ENCODE measurements at regions not wholly inside any gene's neighbourhood (a gene's known extent, or its start where the extent isn't known, plus 50 kb on each side); places are given as distances from the start of the nearest gene placed in this dataset.
"Not testable (repeated sequence)": the region's sequence is repeated elsewhere in the genome, so short reads cannot be mapped to it uniquely, and the experiment has no call there.

GRCh38 chr3:5463991-5464390 lies 276.5 kb downstream of the EDEM1 start:
- FAIRE-seq: no peak
- no peak for DNase-seq (ENCODE audit: low spot score in 2 of 2)

- FAIRE-seq (no peak), DNase-seq (ENCODE audit: low spot score in 2 of 2) (no peak)
Measured at GRCh38 chr3:5464649-5465048, 277.1 kb downstream of the EDEM1 start.

GRCh38 chr3:5465183-5465582 lies 277.7 kb downstream of the EDEM1 start:
- DNase-seq (ENCODE audit: low spot score in 2 of 2) (no peak), FAIRE-seq (no peak)

GRCh38 chr3:5466065-5466464 lies 278.6 kb downstream of the EDEM1 start:
- DNase-seq (ENCODE audit: low spot score in 2 of 2) (no peak), FAIRE-seq (no peak)

GRCh38 chr3:5466717-5467116 lies 279.2 kb downstream of the EDEM1 start:
- no peak for DNase-seq (ENCODE audit: low spot score in 2 of 2)
- no peak for FAIRE-seq

GRCh38 chr3:5473471-5473870 lies 286.0 kb downstream of the EDEM1 start:
- FAIRE-seq (no peak), DNase-seq (ENCODE audit: low spot score in 2 of 2) (no peak)

GRCh38 chr3:5476403-5476802 lies 288.9 kb downstream of the EDEM1 start:
- FAIRE-seq: no peak
- no peak for DNase-seq (ENCODE audit: low spot score in 2 of 2)

GRCh38 chr3:5479229-5479799 lies 291.8 kb downstream of the EDEM1 start:
- FAIRE-seq: no peak
- no peak for DNase-seq (ENCODE audit: low spot score in 2 of 2)

- DNase-seq (ENCODE audit: low spot score in 2 of 2) (no peak), FAIRE-seq (no peak)
Measured at GRCh38 chr3:5480190-5480589, 292.7 kb downstream of the EDEM1 start.

GRCh38 chr3:5485427-5485826 lies 297.9 kb downstream of the EDEM1 start:
- FAIRE-seq (no peak), DNase-seq (ENCODE audit: low spot score in 2 of 2) (no peak)

- FAIRE-seq (no peak), DNase-seq (ENCODE audit: low spot score in 2 of 2) (no peak)
Measured at GRCh38 chr3:5488771-5489170, 301.3 kb downstream of the EDEM1 start.

- no peak for FAIRE-seq
Measured at GRCh38 chr3:5489536-5489935, 302.0 kb downstream of the EDEM1 start.

GRCh38 chr3:5494905-5495519 lies 307.5 kb downstream of the EDEM1 start:
- no peak for FAIRE-seq
- DNase-seq (ENCODE audit: low spot score in 2 of 2): no peak

More at GRCh38 chr3:5489536-5489935, 302.0 kb downstream of the EDEM1 start:
- DNase-seq (ENCODE audit: low spot score in 2 of 2): no peak

GRCh38 chr3:5497497-5497896 lies 310.0 kb downstream of the EDEM1 start:
- FAIRE-seq (no peak), DNase-seq (ENCODE audit: low spot score in 2 of 2) (no peak)

- FAIRE-seq: no peak
Measured at GRCh38 chr3:5498981-5499380, 311.5 kb downstream of the EDEM1 start.

GRCh38 chr3:5499404-5499803 lies 311.9 kb downstream of the EDEM1 start:
- no peak for DNase-seq (ENCODE audit: low spot score in 2 of 2)
- no peak for FAIRE-seq

More at GRCh38 chr3:5498981-5499380, 311.5 kb downstream of the EDEM1 start:
- no peak for DNase-seq (ENCODE audit: low spot score in 2 of 2)

- no peak for FAIRE-seq
- no peak for DNase-seq (ENCODE audit: low spot score in 2 of 2)
Measured at GRCh38 chr3:5503136-5503535, 315.6 kb downstream of the EDEM1 start.

- FAIRE-seq (no peak), DNase-seq (ENCODE audit: low spot score in 2 of 2) (no peak)
Measured at GRCh38 chr3:5504135-5504534, 316.6 kb downstream of the EDEM1 start.

- no peak for FAIRE-seq
- DNase-seq (ENCODE audit: low spot score in 2 of 2): no peak
Measured at GRCh38 chr3:5505163-5505562, 317.7 kb downstream of the EDEM1 start.

- no peak for DNase-seq (ENCODE audit: low spot score in 2 of 2)
- no peak for FAIRE-seq
Measured at GRCh38 chr3:5505997-5506396, 318.5 kb downstream of the EDEM1 start.

- not testable (repeated sequence) for DNase-seq (ENCODE audit: low spot score in 2 of 2); FAIRE-seq
Measured at GRCh38 chr3:5508860-5509259, 321.4 kb downstream of the EDEM1 start.

GRCh38 chr3:5510300-5510699 lies 322.8 kb downstream of the EDEM1 start:
- FAIRE-seq (no peak), DNase-seq (ENCODE audit: low spot score in 2 of 2) (no peak)

GRCh38 chr3:5517921-5518320 lies 330.4 kb downstream of the EDEM1 start:
- FAIRE-seq (no peak), DNase-seq (ENCODE audit: low spot score in 2 of 2) (no peak)

Measured in frontal cortex (tissue), 3 donors.